ENCODE measurements at regions not wholly inside any gene's neighbourhood (a gene's known extent, or its start where the extent isn't known, plus 50 kb on each side); places are given as distances from the start of the nearest gene placed in this dataset.

GRCh38 chr3:29091599-29092189 is 189.2 kb upstream of the RBMS3 start:
- 38 to 55% (median 41%) methylated on average over 2 of the region's 2 CpGs for WGBS, 5 donors
- no peak for DNase-seq
- TF ChIP-seq, protein P1, sequence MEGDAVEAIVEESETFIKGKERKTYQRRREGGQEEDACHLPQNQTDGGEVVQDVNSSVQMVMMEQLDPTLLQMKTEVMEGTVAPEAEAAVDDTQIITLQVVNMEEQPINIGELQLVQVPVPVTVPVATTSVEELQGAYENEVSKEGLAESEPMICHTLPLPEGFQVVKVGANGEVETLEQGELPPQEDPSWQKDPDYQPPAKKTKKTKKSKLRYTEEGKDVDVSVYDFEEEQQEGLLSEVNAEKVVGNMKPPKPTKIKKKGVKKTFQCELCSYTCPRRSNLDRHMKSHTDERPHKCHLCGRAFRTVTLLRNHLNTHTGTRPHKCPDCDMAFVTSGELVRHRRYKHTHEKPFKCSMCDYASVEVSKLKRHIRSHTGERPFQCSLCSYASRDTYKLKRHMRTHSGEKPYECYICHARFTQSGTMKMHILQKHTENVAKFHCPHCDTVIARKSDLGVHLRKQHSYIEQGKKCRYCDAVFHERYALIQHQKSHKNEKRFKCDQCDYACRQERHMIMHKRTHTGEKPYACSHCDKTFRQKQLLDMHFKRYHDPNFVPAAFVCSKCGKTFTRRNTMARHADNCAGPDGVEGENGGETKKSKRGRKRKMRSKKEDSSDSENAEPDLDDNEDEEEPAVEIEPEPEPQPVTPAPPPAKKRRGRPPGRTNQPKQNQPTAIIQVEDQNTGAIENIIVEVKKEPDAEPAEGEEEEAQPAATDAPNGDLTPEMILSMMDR (IDR thresholded peaks at IDR 0.05 in 8 of 11, conservative IDR thresholded peaks at IDR 0.05 in 3 of 11), result no peak
- TF ChIP-seq POLR2A (IDR thresholded peaks at IDR 0.05) (no peak), POLR2AphosphoS5 (IDR thresholded peaks at IDR 0.05) (no peak)
- H3K4me1 ChIP-seq, result peaks cover 0 to 10% (median 0%) of the 10 kb centered on the region in 6 donors
- no peak overlapping the region for H3K4me3 ChIP-seq
- peaks cover 0 to 37% (median 11%) of the 10 kb centered on the region in 8 donors for H3K9me3 ChIP-seq
- intact Hi-C loops (cut with DNase I; ENCODE audit: low total_unique reads), result no loop called here
- H3K27me3 ChIP-seq (replicated peaks in 1 of 7), result no peaks in the 10 kb centered on the region
- H3K36me3 ChIP-seq, result no peaks in the 10 kb centered on the region
- no peak overlapping the region for H3K27ac ChIP-seq

- no peak overlapping the region for H3K4me3 ChIP-seq
- H3K4me1 ChIP-seq, result peaks cover 0 to 10% (median 0%) of the 10 kb centered on the region in 6 donors
- 50 to 65% (median 53%) methylated on average over 3 of the region's 3 CpGs for WGBS, 5 donors
- H3K36me3 ChIP-seq, result no peaks in the 10 kb centered on the region
- peaks cover 0 to 44% (median 16%) of the 10 kb centered on the region in 8 donors for H3K9me3 ChIP-seq
- TF ChIP-seq POLR2A (IDR thresholded peaks at IDR 0.05) (no peak), POLR2AphosphoS5 (IDR thresholded peaks at IDR 0.05) (no peak)
- TF ChIP-seq, protein P1 (IDR thresholded peaks at IDR 0.05 in 8 of 11, conservative IDR thresholded peaks at IDR 0.05 in 3 of 11), result no peak
- H3K27me3 ChIP-seq (replicated peaks in 1 of 7), result no peaks in the 10 kb centered on the region
- intact Hi-C loops (cut with DNase I; ENCODE audit: low total_unique reads), result no loop called here
- DNase-seq, result no peak
- no peak overlapping the region for H3K27ac ChIP-seq
Observed at GRCh38 chr3:29092348-29092747, 188.5 kb upstream of the RBMS3 start.

- no peak overlapping the region for H3K27ac ChIP-seq
- peaks cover 0 to 37% (median 21%) of the 10 kb centered on the region in 8 donors for H3K9me3 ChIP-seq
- intact Hi-C loops (cut with DNase I; ENCODE audit: low total_unique reads), result no loop called here
- H3K27me3 ChIP-seq (replicated peaks in 1 of 7), result no peaks in the 10 kb centered on the region
- WGBS, 5 donors, result 63 to 79% (median 72%) methylated on average over 2 to 3 of the region's 3 CpGs
- H3K4me1 ChIP-seq, result no peaks in the 10 kb centered on the region
- no peaks in the 10 kb centered on the region for H3K36me3 ChIP-seq
- no peak for TF ChIP-seq POLR2AphosphoS5 (IDR thresholded peaks at IDR 0.05)
- no peak for TF ChIP-seq POLR2A (IDR thresholded peaks at IDR 0.05)
- TF ChIP-seq, protein P1 (IDR thresholded peaks at IDR 0.05 in 8 of 11, conservative IDR thresholded peaks at IDR 0.05 in 3 of 11), result no peak
- no peak for DNase-seq
- H3K4me3 ChIP-seq, result no peak overlapping the region
Observed at GRCh38 chr3:29099296-29099695, 181.6 kb upstream of the RBMS3 start.

DNA sequence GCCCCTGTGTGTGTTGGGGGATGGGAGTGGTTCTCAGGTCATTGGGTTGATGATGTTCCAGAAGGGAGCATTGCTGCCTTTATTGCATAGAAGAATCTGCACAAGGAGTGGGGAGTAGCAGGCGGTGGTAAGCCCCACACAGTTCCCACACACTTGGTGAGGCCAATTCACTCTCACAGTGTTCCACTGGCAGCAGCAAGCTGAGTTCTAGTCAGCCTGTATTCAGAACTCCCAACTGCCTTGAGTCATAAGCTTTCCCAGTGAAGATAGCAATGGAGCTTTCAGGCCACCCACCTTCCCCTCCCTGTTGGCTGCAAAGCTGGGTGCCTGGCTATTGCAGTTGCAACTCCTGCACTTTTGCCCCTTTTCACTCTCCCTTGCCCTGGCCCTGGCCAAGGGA is 181.1 kb upstream of the RBMS3 start:
- Histone ChIP-seq H3K36me3 (no peaks in the 10 kb centered on the region), H3K27ac (no peak overlapping the region), H3K9me3 (peaks cover 0 to 37% (median 21%) of the 10 kb centered on the region in 8 donors), H3K4me1 (no peaks in the 10 kb centered on the region), H3K4me3 (no peak overlapping the region), H3K27me3 (replicated peaks in 1 of 7) (no peaks in the 10 kb centered on the region)
- TF ChIP-seq POLR2A (IDR thresholded peaks at IDR 0.05), result no peak
- TF ChIP-seq POLR2AphosphoS5 (IDR thresholded peaks at IDR 0.05), result no peak
- TF ChIP-seq, protein P1 (IDR thresholded peaks at IDR 0.05 in 8 of 11, conservative IDR thresholded peaks at IDR 0.05 in 3 of 11), result no peak
- 86 to 96% (median 92%) methylated on average over 1 of the region's 1 CpG; no CpG with 5 or more reads in 1 of the 5 donors for WGBS, 5 donors
- no peak for DNase-seq
- intact Hi-C loops (cut with DNase I; ENCODE audit: low total_unique reads), result no loop called here
